ENCODE measurements at regions not wholly inside any gene's neighbourhood (a gene's known extent, or its start where the extent isn't known, plus 50 kb on each side); places are given as distances from the start of the nearest gene placed in this dataset.

DNA sequence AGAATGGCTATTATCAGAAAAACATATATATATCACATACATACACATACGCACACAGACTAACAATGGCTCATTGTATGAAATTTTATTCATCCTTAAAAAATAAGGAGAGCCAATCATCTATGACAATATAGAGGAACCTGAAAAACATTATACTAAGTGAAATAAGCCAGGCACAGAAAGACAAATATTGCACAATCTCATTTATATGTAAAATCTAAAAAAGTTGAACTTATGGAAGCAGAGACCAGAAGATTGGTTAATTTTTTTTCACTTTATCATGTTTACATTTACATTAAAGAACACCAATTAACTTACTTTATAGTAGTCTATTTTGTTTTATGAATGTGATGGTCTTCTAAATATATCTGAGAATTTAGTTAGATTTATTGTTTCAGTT, 198.7 kb downstream of the KIF2B start:
- no peak overlapping the region for H3K9ac ChIP-seq (ENCODE audit: insufficient read depth, low read depth, low read length)
- in situ Hi-C loops (cut with HindIII; ENCODE audit: extremely low pct_ligation_motif_present, low pct_unique_long_range_greater_than_20kb), result no loop called here
- no peak overlapping the region for H2AFZ ChIP-seq (ENCODE audit: low read length)
- H4K20me1 ChIP-seq (ENCODE audit: insufficient read depth, low read length), result no peaks in the 10 kb centered on the region
- no peak for ATAC-seq
- no TSS peak for BruUV-seq (replicated peaks)
- ChIA-PET POLR2A (no interaction called here), CTCF (ENCODE audit: low intra/inter-chr PET ratio, low total read pairs) (no interaction called here)
- WGBS (ENCODE audit: low lambda C conversion rate), result 10% methylated on average over 1 of the region's 1 CpG
- no peaks in the 10 kb centered on the region for H3K79me2 ChIP-seq (ENCODE audit: insufficient read depth, low read length)
- no peak overlapping the region for H3K4me2 ChIP-seq (ENCODE audit: low read depth, low read length)
- H3K27ac ChIP-seq (ENCODE audit: extremely low read length, insufficient read depth, low read length), result no peak overlapping the region
- no peaks in the 10 kb centered on the region for H3K36me3 ChIP-seq (replicated peaks in 1 of 2; ENCODE audit: control insufficient read depth in 1 of 2, insufficient read depth in 2 of 2, low read length in 2 of 2)
- peaks cover 89% of the 10 kb centered on the region for H3K9me3 ChIP-seq (ENCODE audit: low read length)
- H3K4me1 ChIP-seq (ENCODE audit: insufficient read depth, low read length), result no peaks in the 10 kb centered on the region
- intact Hi-C loops (cut with micrococcal nuclease; ENCODE audit: unreplicated experiment), result no loop called here
- TF ChIP-seq ZNF703 (CRISPR knock-in tag; IDR thresholded peaks at IDR 0.05; ENCODE audit: borderline replicate concordance), result no peak
- TF ChIP-seq CEBPB (IDR thresholded peaks at IDR 0.05; ENCODE audit: borderline replicate concordance, low read depth, low read length), result peak; percentile 70
- H3K27me3 ChIP-seq (ENCODE audit: control insufficient read depth in 1 of 2, insufficient read depth in 2 of 2, low read length in 2 of 2), result no peaks in the 10 kb centered on the region
- FAIRE-seq, result no peak
- no peak for DNase-seq (ENCODE audit: low spot score)
- H3K4me3 ChIP-seq (replicated peaks in 1 of 3; ENCODE audit: insufficient read depth in 1 of 3, low read depth in 2 of 3, low read length in 3 of 3), result no peak overlapping the region

DNA sequence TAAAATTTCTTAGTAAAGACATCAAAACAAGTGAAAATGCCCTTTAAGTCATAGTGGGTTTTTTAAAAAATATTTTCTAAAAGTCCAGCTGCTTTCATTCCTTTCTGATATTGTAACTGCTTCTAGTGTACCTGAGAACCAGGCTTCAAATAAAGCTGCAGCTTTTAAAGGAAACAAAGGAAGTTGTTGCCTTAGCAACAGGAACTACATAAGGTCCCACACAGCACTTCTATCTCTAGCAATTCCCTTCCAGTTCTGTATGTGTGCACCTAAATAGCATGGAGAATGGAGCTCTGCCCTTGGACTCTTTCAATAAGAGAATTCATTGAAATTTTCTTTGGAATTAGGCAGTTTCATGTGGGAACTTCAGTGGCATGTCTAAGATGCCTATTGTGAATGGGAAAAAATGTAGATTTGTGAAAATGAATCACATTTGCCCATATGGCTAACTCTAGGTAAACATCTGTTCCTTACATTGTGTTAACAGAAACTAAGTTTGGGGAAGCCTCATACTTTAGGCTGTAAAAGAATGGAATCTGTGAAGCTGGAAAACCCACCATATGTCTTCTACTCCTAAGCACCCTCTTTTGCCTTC, 206.4 kb downstream of the KIF2B start:
- in situ Hi-C loops (cut with HindIII; ENCODE audit: extremely low pct_ligation_motif_present, low pct_unique_long_range_greater_than_20kb) (no loop called here), intact Hi-C loops (cut with micrococcal nuclease; ENCODE audit: unreplicated experiment) (no loop called here)
- Histone ChIP-seq H3K9ac (ENCODE audit: insufficient read depth, low read depth, low read length) (no peak overlapping the region), H3K9me3 (ENCODE audit: low read length) (peaks cover 95% of the 10 kb centered on the region), H2AFZ (ENCODE audit: low read length) (no peak overlapping the region), H3K27ac (ENCODE audit: extremely low read length, insufficient read depth, low read length) (no peak overlapping the region), H3K79me2 (ENCODE audit: insufficient read depth, low read length) (no peaks in the 10 kb centered on the region), H3K4me3 (replicated peaks in 1 of 3; ENCODE audit: insufficient read depth in 1 of 3, low read depth in 2 of 3, low read length in 3 of 3) (no peak overlapping the region), H3K4me1 (ENCODE audit: insufficient read depth, low read length) (no peaks in the 10 kb centered on the region), H3K27me3 (ENCODE audit: control insufficient read depth in 1 of 2, insufficient read depth in 2 of 2, low read length in 2 of 2) (no peaks in the 10 kb centered on the region), H3K4me2 (ENCODE audit: low read depth, low read length) (no peak overlapping the region), H3K36me3 (replicated peaks in 1 of 2; ENCODE audit: control insufficient read depth in 1 of 2, insufficient read depth in 2 of 2, low read length in 2 of 2) (no peaks in the 10 kb centered on the region), H4K20me1 (ENCODE audit: insufficient read depth, low read length) (no peaks in the 10 kb centered on the region)
- FAIRE-seq (no peak), DNase-seq (ENCODE audit: low spot score) (no peak), ATAC-seq (no peak)
- BruUV-seq (replicated peaks), result no TSS peak
- TF ChIP-seq ZNF816 (CRISPR knock-in tag; IDR thresholded peaks at IDR 0.05; ENCODE audit: borderline replicate concordance), result no peak
- TF ChIP-seq, protein P1, sequence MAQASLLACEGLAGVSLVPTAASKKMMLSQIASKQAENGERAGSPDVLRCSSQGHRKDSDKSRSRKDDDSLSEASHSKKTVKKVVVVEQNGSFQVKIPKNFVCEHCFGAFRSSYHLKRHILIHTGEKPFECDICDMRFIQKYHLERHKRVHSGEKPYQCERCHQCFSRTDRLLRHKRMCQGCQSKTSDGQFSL (CRISPR knock-in tag; IDR thresholded peaks at IDR 0.05), result no peak
- TF ChIP-seq ZNF777 (CRISPR knock-in tag; IDR thresholded peaks at IDR 0.05), result no peak
- no peak for TF ChIP-seq SYNCRIP (IDR thresholded peaks at IDR 0.05; ENCODE audit: insufficient read depth, low read depth, low read length)
- TF ChIP-seq ARNTL (CRISPR knock-in tag; IDR thresholded peaks at IDR 0.05), result no peak
- no peak for TF ChIP-seq MTA1 (CRISPR knock-in tag; IDR thresholded peaks at IDR 0.05; ENCODE audit: borderline replicate concordance)
- TF ChIP-seq NFKBIZ (CRISPR knock-in tag; IDR thresholded peaks at IDR 0.05), result no peak
- no peak for TF ChIP-seq ZNF543 (CRISPR knock-in tag; IDR thresholded peaks at IDR 0.05)
- no peak for TF ChIP-seq KDM6A (CRISPR knock-in tag; IDR thresholded peaks at IDR 0.05; ENCODE audit: low read depth)
- no peak for TF ChIP-seq PRPF4 (IDR thresholded peaks at IDR 0.05; ENCODE audit: low read depth, low read length, poor library complexity, severe bottlenecking)
- TF ChIP-seq, protein P2, sequence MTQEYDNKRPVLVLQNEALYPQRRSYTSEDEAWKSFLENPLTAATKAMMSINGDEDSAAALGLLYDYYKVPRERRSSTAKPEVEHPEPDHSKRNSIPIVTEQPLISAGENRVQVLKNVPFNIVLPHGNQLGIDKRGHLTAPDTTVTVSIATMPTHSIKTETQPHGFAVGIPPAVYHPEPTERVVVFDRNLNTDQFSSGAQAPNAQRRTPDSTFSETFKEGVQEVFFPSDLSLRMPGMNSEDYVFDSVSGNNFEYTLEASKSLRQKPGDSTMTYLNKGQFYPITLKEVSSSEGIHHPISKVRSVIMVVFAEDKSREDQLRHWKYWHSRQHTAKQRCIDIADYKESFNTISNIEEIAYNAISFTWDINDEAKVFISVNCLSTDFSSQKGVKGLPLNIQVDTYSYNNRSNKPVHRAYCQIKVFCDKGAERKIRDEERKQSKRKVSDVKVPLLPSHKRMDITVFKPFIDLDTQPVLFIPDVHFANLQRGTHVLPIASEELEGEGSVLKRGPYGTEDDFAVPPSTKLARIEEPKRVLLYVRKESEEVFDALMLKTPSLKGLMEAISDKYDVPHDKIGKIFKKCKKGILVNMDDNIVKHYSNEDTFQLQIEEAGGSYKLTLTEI (CRISPR knock-in tag; conservative IDR thresholded peaks at IDR 0.05), result no peak
- TF ChIP-seq, protein P3, sequence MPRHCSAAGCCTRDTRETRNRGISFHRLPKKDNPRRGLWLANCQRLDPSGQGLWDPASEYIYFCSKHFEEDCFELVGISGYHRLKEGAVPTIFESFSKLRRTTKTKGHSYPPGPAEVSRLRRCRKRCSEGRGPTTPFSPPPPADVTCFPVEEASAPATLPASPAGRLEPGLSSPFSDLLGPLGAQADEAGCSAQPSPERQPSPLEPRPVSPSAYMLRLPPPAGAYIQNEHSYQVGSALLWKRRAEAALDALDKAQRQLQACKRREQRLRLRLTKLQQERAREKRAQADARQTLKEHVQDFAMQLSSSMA (CRISPR knock-in tag; IDR thresholded peaks at IDR 0.05), result no peak
- POLR2A ChIA-PET, result no interaction called here
- CTCF ChIA-PET (ENCODE audit: low intra/inter-chr PET ratio, low total read pairs), result no interaction called here
